WTC11 (cell line): ENCODE measurements at regions not wholly inside any gene's neighbourhood (a gene's known extent, or its start where the extent isn't known, plus 50 kb on each side); places are given as distances from the start of the nearest gene placed in this dataset.
A peak's percentile ranks its signal among the peaks of the same experiment; 100 is the strongest.
"Not testable (repeated sequence)": the region's sequence is repeated elsewhere in the genome, so short reads cannot be mapped to it uniquely, and the experiment has no call there.

Experiments used
- ATAC-seq: fragments of 200-7000 bp; cut with Tn5 transposase; 2 replicates; pipeline ENCODE4 v1.10.0; 2021; ENCODE audit warnings: mild to moderate bottlenecking, moderate library complexity
- CTCF ChIA-PET: fragments of 300-600 bp; sonication (Branson Sonifier 250); formaldehyde crosslinking; loops from one replicate; lab custom pipeline; 2021; ENCODE audit warnings: antibody characterized with exemption; lab: Charles Lee
- POLR2A ChIA-PET: fragments of 350-600 bp; sonication (Branson Sonifier 250); formaldehyde crosslinking; loops from one replicate; lab custom pipeline; 2021; ENCODE audit warnings: antibody characterized with exemption; lab: Charles Lee
- DNase-seq: peaks from one replicate; pipeline ENCODE4 v3.0.0; 2021; ENCODE audit warnings: low spot score
- H3K27ac Mint-ChIP-seq: 2 replicates; pipeline ENCODE4 v1.8.0; 2021; ENCODE audit warnings: mixed read lengths
- H3K27me3 Mint-ChIP-seq: 2 replicates; pipeline ENCODE4 v1.8.0; 2021; ENCODE audit warnings: low read depth, mild to moderate bottlenecking, moderate library complexity, mixed read lengths
- H3K36me3 Mint-ChIP-seq: 2 replicates; pipeline ENCODE4 v1.8.0; 2021; ENCODE audit warnings: mixed read lengths
- H3K4me1 Mint-ChIP-seq: 2 replicates; pipeline ENCODE4 v1.8.0; 2022; ENCODE audit warnings: mixed read lengths
- H3K4me3 Mint-ChIP-seq: 2 replicates; pipeline ENCODE4 v1.8.0; 2021; ENCODE audit warnings: mild to moderate bottlenecking, moderate library complexity, mixed read lengths
- H3K9me3 Mint-ChIP-seq: 2 replicates; pipeline ENCODE4 v1.8.0; 2021; ENCODE audit warnings: mixed read lengths
- ELF4 ChIP-seq: sonication (generic); formaldehyde crosslinking; IDR thresholded peaks from 2 replicates; pipeline ENCODE4 v1.8.1; 2022; ENCODE audit warnings: low read depth, mild to moderate bottlenecking, moderate library complexity, missing genetic modification reagents
- GTF2I ChIP-seq: fragments of 250-450 bp; sonication (Bioruptor Pico); conservative IDR thresholded peaks from 2 replicates; pipeline ENCODE4 v1.4.0; 2021; ENCODE audit warnings: mild to moderate bottlenecking
- PRRX2 ChIP-seq: fragments of 250-450 bp; sonication (Bioruptor Pico); IDR thresholded peaks from 2 replicates; pipeline ENCODE4 v1.8.0; 2021; ENCODE audit warnings: mild to moderate bottlenecking
- ZNF138 ChIP-seq: sonication (generic); formaldehyde crosslinking; conservative IDR thresholded peaks from 2 replicates; pipeline ENCODE4 v1.8.1; 2022; ENCODE audit warnings: mild to moderate bottlenecking, moderate library complexity, missing genetic modification reagents
- ZNF232 ChIP-seq: sonication (generic); formaldehyde crosslinking; IDR thresholded peaks from 2 replicates; pipeline ENCODE4 v1.8.0; 2022; ENCODE audit warnings: mild to moderate bottlenecking, missing genetic modification reagents
- ZNF416 ChIP-seq: fragments of 250-450 bp; sonication (Bioruptor Pico); IDR thresholded peaks from 2 replicates; pipeline ENCODE4 v1.9.0; 2021; ENCODE audit warnings: mild to moderate bottlenecking, inconsistent platforms
- ZNF671 ChIP-seq: fragments of 250-450 bp; sonication (Bioruptor Pico); IDR thresholded peaks from 2 replicates; pipeline ENCODE4 v1.8.0; 2021; ENCODE audit warnings: mild to moderate bottlenecking
- TF ChIP-seq, protein P1 (sequence below): sonication (generic); formaldehyde crosslinking; IDR thresholded peaks from 2 replicates; pipeline ENCODE4 v1.8.0; 2023; ENCODE audit warnings: missing genetic modification reagents, mild to moderate bottlenecking, borderline replicate concordance
- TF ChIP-seq, protein P2 (sequence below): sonication (generic); formaldehyde crosslinking; IDR thresholded peaks from 2 replicates; pipeline ENCODE4 v1.8.1; 2022; ENCODE audit warnings: low read depth, mild to moderate bottlenecking, moderate library complexity, missing genetic modification reagents, borderline replicate concordance
- TF ChIP-seq, protein P3 (sequence below): sonication (generic); formaldehyde crosslinking; IDR thresholded peaks from 2 replicates; pipeline ENCODE4 v1.8.0; 2022; ENCODE audit warnings: mild to moderate bottlenecking, missing genetic modification reagents
- TF ChIP-seq, protein P4 (sequence below): sonication (generic); formaldehyde crosslinking; IDR thresholded peaks from 2 replicates; pipeline ENCODE4 v1.8.0; 2022; ENCODE audit warnings: missing genetic modification reagents
- TF ChIP-seq, protein P5 (sequence below): sonication (generic); formaldehyde crosslinking; IDR thresholded peaks from 2 replicates; pipeline ENCODE4 v1.8.1; 2022; ENCODE audit warnings: mild to moderate bottlenecking, moderate library complexity, missing genetic modification reagents

DNA sequence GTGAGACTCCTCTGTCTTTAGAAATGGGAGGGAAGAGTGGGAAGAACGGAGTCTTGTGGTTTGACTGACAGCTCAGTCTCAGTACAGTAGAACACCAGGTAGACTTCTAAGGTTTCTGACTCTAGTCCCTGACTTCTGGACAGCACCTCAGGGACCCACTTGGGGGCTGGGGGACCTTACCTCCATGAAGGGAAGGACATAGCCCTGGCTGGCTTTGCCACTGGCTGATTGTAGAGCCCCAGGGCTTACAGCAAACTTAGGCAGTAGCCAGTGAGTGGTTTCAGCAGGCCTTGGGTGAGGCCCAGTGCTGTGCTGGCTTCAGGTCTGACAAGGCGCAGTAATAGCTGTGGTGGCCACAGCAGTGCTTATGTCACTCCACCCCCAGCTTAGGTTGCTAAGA lies 290.0 kb upstream of the PRR16 start (continued):
- TF ChIP-seq, protein P1, sequence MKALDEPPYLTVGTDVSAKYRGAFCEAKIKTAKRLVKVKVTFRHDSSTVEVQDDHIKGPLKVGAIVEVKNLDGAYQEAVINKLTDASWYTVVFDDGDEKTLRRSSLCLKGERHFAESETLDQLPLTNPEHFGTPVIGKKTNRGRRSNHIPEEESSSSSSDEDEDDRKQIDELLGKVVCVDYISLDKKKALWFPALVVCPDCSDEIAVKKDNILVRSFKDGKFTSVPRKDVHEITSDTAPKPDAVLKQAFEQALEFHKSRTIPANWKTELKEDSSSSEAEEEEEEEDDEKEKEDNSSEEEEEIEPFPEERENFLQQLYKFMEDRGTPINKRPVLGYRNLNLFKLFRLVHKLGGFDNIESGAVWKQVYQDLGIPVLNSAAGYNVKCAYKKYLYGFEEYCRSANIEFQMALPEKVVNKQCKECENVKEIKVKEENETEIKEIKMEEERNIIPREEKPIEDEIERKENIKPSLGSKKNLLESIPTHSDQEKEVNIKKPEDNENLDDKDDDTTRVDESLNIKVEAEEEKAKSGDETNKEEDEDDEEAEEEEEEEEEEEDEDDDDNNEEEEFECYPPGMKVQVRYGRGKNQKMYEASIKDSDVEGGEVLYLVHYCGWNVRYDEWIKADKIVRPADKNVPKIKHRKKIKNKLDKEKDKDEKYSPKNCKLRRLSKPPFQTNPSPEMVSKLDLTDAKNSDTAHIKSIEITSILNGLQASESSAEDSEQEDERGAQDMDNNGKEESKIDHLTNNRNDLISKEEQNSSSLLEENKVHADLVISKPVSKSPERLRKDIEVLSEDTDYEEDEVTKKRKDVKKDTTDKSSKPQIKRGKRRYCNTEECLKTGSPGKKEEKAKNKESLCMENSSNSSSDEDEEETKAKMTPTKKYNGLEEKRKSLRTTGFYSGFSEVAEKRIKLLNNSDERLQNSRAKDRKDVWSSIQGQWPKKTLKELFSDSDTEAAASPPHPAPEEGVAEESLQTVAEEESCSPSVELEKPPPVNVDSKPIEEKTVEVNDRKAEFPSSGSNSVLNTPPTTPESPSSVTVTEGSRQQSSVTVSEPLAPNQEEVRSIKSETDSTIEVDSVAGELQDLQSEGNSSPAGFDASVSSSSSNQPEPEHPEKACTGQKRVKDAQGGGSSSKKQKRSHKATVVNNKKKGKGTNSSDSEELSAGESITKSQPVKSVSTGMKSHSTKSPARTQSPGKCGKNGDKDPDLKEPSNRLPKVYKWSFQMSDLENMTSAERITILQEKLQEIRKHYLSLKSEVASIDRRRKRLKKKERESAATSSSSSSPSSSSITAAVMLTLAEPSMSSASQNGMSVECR (CRISPR knock-in tag) = no peak
- TF ChIP-seq, protein P2, sequence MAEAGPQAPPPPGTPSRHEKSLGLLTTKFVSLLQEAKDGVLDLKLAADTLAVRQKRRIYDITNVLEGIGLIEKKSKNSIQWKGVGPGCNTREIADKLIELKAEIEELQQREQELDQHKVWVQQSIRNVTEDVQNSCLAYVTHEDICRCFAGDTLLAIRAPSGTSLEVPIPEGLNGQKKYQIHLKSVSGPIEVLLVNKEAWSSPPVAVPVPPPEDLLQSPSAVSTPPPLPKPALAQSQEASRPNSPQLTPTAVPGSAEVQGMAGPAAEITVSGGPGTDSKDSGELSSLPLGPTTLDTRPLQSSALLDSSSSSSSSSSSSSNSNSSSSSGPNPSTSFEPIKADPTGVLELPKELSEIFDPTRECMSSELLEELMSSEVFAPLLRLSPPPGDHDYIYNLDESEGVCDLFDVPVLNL (CRISPR knock-in tag) = no peak
- TF ChIP-seq ZNF232 (CRISPR knock-in tag) (no peak), PRRX2 (CRISPR knock-in tag) (no peak), GTF2I (CRISPR knock-in tag) (no peak), ZNF138 (CRISPR knock-in tag) (no peak), ZNF416 (CRISPR knock-in tag) (no peak)
- TF ChIP-seq, protein P3, sequence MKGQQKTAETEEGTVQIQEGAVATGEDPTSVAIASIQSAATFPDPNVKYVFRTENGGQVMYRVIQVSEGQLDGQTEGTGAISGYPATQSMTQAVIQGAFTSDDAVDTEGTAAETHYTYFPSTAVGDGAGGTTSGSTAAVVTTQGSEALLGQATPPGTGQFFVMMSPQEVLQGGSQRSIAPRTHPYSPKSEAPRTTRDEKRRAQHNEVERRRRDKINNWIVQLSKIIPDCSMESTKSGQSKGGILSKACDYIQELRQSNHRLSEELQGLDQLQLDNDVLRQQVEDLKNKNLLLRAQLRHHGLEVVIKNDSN = no peak
- TF ChIP-seq, protein P4, sequence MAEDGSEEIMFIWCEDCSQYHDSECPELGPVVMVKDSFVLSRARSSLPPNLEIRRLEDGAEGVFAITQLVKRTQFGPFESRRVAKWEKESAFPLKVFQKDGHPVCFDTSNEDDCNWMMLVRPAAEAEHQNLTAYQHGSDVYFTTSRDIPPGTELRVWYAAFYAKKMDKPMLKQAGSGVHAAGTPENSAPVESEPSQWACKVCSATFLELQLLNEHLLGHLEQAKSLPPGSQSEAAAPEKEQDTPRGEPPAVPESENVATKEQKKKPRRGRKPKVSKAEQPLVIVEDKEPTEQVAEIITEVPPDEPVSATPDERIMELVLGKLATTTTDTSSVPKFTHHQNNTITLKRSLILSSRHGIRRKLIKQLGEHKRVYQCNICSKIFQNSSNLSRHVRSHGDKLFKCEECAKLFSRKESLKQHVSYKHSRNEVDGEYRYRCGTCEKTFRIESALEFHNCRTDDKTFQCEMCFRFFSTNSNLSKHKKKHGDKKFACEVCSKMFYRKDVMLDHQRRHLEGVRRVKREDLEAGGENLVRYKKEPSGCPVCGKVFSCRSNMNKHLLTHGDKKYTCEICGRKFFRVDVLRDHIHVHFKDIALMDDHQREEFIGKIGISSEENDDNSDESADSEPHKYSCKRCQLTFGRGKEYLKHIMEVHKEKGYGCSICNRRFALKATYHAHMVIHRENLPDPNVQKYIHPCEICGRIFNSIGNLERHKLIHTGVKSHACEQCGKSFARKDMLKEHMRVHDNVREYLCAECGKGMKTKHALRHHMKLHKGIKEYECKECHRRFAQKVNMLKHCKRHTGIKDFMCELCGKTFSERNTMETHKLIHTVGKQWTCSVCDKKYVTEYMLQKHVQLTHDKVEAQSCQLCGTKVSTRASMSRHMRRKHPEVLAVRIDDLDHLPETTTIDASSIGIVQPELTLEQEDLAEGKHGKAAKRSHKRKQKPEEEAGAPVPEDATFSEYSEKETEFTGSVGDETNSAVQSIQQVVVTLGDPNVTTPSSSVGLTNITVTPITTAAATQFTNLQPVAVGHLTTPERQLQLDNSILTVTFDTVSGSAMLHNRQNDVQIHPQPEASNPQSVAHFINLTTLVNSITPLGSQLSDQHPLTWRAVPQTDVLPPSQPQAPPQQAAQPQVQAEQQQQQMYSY (CRISPR knock-in tag) = no peak

DNA sequence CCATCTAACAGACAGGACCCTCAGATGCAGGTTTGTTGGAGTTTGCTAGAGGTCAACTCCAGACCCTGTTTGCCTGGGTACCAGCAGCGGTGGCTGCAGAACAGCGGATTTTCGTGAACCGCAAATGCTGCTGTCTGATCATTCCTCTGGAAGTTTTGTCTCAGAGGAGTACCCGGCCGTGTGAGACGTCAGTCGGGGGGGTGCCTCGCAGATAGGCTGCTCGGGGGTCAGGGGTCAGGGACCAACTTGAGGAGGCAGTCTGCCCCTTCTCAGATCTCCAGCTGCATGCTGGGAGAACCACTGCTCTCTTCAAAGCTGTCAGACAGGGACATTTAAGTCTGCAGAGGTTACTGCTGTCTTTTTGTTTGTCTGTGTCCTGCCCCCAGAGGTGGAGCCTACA lies 282.9 kb upstream of the PRR16 start:
- CTCF ChIA-PET = not testable (repeated sequence)

DNA sequence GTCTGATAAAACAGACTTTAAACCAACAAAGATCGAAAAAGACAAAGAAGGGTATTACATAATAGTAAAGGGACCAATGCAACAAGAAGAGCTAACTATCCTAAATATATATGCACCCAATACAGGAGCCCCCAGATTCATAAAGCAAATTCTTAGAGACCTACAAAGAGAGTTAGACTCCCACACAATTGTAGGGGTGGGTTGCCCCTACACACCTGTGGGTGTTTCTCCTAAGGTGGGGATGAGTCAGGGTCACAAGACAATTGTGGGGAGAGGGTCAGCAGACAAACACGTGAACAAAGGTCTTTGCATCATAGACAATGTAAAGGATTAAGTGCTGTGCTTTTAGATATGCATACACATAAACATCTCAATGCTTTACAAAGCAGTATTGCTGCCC lies 269.4 kb upstream of the PRR16 start:
- H3K36me3 Mint-ChIP-seq, POLR2A ChIA-PET, CTCF ChIA-PET, H3K4me3 Mint-ChIP-seq, H3K4me1 Mint-ChIP-seq, DNase-seq, H3K27ac Mint-ChIP-seq, H3K9me3 Mint-ChIP-seq: not testable (repeated sequence)
- peak; percentile 38; the same call in 1 of the 2 replicates for ATAC-seq
- peaks cover 70% of the 10 kb centered on the region for H3K27me3 Mint-ChIP-seq

More for the DNA sequence above, 282.9 kb upstream of the PRR16 start:
- H3K9me3 Mint-ChIP-seq = peaks cover 27% of the 10 kb centered on the region
- H3K36me3 Mint-ChIP-seq, DNase-seq, H3K4me1 Mint-ChIP-seq, H3K27ac Mint-ChIP-seq, H3K4me3 Mint-ChIP-seq, POLR2A ChIA-PET, H3K27me3 Mint-ChIP-seq, ATAC-seq: not testable (repeated sequence)

DNA sequence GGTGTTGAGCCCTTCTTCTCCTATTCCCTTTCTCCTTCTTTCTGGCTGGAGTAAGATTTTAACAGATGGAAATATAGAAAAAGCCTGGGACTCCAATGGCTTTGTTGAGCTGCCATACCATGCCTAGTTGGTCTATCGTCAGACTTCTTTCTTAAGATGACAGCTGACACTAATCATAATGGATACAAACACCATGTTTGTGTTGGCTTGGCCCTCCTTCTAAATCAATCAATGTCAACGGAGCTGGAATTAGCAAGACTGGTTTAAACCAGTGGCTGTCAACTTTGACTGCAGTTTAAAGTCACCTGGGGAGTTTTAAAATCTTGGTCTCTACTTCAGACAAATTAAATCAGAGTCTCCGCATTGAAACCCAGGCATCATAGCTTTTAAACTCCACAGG lies 264.5 kb upstream of the PRR16 start:
- peaks cover 5% of the 10 kb centered on the region for H3K9me3 Mint-ChIP-seq
- ChIA-PET CTCF (no interaction called here), POLR2A (no interaction called here)
- 0 out of 2 replicates have a peak, but pooled peaks cover 1% of the 10 kb centered on the region for H3K36me3 Mint-ChIP-seq
- no peak overlapping the region for H3K27ac Mint-ChIP-seq
- no peak overlapping the region for H3K4me3 Mint-ChIP-seq
- peaks cover 28% of the 10 kb centered on the region for H3K27me3 Mint-ChIP-seq
- DNase-seq = no peak
- peaks cover 6% of the 10 kb centered on the region for H3K4me1 Mint-ChIP-seq
- no peak for ATAC-seq
- TF ChIP-seq ELF4 (no peak), ZNF671 (CRISPR knock-in tag) (no peak)
- TF ChIP-seq, protein P5, sequence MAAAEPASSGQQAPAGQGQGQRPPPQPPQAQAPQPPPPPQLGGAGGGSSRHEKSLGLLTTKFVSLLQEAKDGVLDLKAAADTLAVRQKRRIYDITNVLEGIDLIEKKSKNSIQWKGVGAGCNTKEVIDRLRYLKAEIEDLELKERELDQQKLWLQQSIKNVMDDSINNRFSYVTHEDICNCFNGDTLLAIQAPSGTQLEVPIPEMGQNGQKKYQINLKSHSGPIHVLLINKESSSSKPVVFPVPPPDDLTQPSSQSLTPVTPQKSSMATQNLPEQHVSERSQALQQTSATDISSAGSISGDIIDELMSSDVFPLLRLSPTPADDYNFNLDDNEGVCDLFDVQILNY = no peak
